ENCODE measurements at regions not wholly inside any gene's neighbourhood (a gene's known extent, or its start where the extent isn't known, plus 50 kb on each side); places are given as distances from the start of the nearest gene placed in this dataset.

DNA sequence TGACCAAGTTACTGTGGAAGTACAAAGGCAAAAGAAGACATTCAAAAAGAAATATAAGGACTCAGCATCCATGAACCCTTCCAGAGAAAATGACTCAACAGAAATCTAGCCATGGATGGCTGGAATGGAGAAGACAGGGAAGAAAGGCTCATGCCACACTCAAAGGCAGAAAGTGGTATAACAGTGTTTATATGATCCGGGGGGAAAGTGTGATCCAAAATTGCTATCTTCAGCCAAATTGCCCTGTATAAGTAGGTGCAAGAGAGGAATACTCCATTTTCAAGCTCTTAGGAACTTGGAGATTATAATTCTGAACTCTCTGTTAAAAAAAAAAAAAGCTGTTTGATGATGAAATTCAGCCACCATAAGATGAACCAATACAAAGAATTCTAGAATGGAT lies 81.8 kb upstream of the TENM4 start:
- TF ChIP-seq, protein P1, sequence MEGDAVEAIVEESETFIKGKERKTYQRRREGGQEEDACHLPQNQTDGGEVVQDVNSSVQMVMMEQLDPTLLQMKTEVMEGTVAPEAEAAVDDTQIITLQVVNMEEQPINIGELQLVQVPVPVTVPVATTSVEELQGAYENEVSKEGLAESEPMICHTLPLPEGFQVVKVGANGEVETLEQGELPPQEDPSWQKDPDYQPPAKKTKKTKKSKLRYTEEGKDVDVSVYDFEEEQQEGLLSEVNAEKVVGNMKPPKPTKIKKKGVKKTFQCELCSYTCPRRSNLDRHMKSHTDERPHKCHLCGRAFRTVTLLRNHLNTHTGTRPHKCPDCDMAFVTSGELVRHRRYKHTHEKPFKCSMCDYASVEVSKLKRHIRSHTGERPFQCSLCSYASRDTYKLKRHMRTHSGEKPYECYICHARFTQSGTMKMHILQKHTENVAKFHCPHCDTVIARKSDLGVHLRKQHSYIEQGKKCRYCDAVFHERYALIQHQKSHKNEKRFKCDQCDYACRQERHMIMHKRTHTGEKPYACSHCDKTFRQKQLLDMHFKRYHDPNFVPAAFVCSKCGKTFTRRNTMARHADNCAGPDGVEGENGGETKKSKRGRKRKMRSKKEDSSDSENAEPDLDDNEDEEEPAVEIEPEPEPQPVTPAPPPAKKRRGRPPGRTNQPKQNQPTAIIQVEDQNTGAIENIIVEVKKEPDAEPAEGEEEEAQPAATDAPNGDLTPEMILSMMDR (IDR thresholded peaks at IDR 0.05 in 2 of 3, conservative IDR thresholded peaks at IDR 0.05 in 1 of 3; ENCODE audit: control insufficient read depth in 2 of 3, extremely low read depth in 1 of 3, insufficient read depth in 1 of 3, low read depth in 3 of 3, low read length in 3 of 3): no peak
- TF ChIP-seq RBBP5 (conservative IDR thresholded peaks at IDR 0.05): no peak
- TF ChIP-seq FOXM1 (IDR thresholded peaks at IDR 0.05; ENCODE audit: low read depth, low read length): no peak
- TF ChIP-seq ASH2L (IDR thresholded peaks at IDR 0.05; ENCODE audit: borderline replicate concordance, low read depth): no peak
- TF ChIP-seq, protein P2, sequence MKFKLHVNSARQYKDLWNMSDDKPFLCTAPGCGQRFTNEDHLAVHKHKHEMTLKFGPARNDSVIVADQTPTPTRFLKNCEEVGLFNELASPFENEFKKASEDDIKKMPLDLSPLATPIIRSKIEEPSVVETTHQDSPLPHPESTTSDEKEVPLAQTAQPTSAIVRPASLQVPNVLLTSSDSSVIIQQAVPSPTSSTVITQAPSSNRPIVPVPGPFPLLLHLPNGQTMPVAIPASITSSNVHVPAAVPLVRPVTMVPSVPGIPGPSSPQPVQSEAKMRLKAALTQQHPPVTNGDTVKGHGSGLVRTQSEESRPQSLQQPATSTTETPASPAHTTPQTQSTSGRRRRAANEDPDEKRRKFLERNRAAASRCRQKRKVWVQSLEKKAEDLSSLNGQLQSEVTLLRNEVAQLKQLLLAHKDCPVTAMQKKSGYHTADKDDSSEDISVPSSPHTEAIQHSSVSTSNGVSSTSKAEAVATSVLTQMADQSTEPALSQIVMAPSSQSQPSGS (IDR thresholded peaks at IDR 0.05; ENCODE audit: low read length): no peak
- TF ChIP-seq CHD2 (IDR thresholded peaks at IDR 0.05; ENCODE audit: borderline replicate concordance, low read depth, low read length): no peak
- no peak for TF ChIP-seq NR2F1 (conservative IDR thresholded peaks at IDR 0.05)
- TF ChIP-seq YY1 (IDR thresholded peaks at IDR 0.05; ENCODE audit: low read depth, low read length): no peak
- no peak for TF ChIP-seq ZNF24 (IDR thresholded peaks at IDR 0.05)
- TF ChIP-seq, protein P3, sequence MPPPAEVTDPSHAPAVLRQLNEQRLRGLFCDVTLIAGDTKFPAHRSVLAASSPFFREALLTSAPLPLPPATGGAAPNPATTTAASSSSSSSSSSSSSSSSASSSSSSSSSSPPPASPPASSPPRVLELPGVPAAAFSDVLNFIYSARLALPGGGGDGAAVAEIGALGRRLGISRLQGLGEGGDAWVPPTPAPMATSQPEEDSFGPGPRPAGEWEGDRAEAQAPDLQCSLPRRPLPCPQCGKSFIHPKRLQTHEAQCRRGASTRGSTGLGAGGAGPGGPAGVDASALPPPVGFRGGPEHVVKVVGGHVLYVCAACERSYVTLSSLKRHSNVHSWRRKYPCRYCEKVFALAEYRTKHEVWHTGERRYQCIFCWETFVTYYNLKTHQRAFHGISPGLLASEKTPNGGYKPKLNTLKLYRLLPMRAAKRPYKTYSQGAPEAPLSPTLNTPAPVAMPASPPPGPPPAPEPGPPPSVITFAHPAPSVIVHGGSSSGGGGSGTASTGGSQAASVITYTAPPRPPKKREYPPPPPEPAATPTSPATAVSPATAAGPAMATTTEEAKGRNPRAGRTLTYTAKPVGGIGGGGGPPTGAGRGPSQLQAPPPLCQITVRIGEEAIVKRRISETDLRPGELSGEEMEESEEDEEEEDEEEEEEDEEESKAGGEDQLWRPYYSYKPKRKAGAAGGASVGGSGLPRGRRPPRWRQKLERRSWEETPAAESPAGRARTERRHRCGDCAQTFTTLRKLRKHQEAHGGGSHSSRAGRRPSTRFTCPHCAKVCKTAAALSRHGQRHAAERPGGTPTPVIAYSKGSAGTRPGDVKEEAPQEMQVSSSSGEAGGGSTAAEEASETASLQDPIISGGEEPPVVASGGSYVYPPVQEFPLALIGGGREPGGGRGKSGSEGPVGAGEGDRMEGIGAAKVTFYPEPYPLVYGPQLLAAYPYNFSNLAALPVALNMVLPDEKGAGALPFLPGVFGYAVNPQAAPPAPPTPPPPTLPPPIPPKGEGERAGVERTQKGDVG (CRISPR knock-in tag; IDR thresholded peaks at IDR 0.05): no peak
- no peak for TF ChIP-seq JUNB (IDR thresholded peaks at IDR 0.05)
- no peak for TF ChIP-seq SREBF1 (IDR thresholded peaks at IDR 0.05; ENCODE audit: low read length)
